ENCODE measurements at regions not wholly inside any gene's neighbourhood (a gene's known extent, or its start where the extent isn't known, plus 50 kb on each side); places are given as distances from the start of the nearest gene placed in this dataset.

GRCh38 chr7:7060828-7061599 is 121.3 kb upstream of the C1GALT1 start:
- 93% methylated on average over 10 of the region's 10 CpGs for WGBS (ENCODE audit: insufficient coverage, low coverage, low lambda C conversion rate, missing lambda C conversion rate)
- H3K27me3 ChIP-seq, result no peaks in the 10 kb centered on the region
- no peak for DNase-seq
- ATAC-seq, result no peak
- H3K27ac ChIP-seq, result no peak overlapping the region
- no peaks in the 10 kb centered on the region for H3K4me1 ChIP-seq
- H3K9me3 ChIP-seq, result no peaks in the 10 kb centered on the region
- H3K4me3 ChIP-seq, result no peak overlapping the region
- intact Hi-C loops (cut with DNase I), result no loop called here
- H3K36me3 ChIP-seq, result no peaks in the 10 kb centered on the region
- TF ChIP-seq POLR2A (IDR thresholded peaks at IDR 0.05), result no peak
- no peak for TF ChIP-seq CTCF (IDR thresholded peaks at IDR 0.05)

GRCh38 chr7:7077945-7078344 is 104.4 kb upstream of the C1GALT1 start:
- Histone ChIP-seq H3K36me3 (no peaks in the 10 kb centered on the region), H3K4me3 (no peak overlapping the region), H3K27ac (no peak overlapping the region), H3K9me3 (no peaks in the 10 kb centered on the region), H3K4me1 (no peaks in the 10 kb centered on the region), H3K27me3 (no peaks in the 10 kb centered on the region)
- 75% methylated on average over 8 of the region's 8 CpGs for WGBS (ENCODE audit: insufficient coverage, low coverage, low lambda C conversion rate, missing lambda C conversion rate)
- DNase-seq, result no peak
- intact Hi-C loops (cut with DNase I), result no loop called here
- TF ChIP-seq CTCF (IDR thresholded peaks at IDR 0.05) (no peak), POLR2A (IDR thresholded peaks at IDR 0.05) (no peak)
- no peak for ATAC-seq

GRCh38 chr7:7080802-7081201 is 101.5 kb upstream of the C1GALT1 start:
- Histone ChIP-seq H3K27ac (no peak overlapping the region), H3K9me3 (no peaks in the 10 kb centered on the region), H3K4me1 (no peaks in the 10 kb centered on the region), H3K4me3 (no peak overlapping the region), H3K27me3 (no peaks in the 10 kb centered on the region), H3K36me3 (no peaks in the 10 kb centered on the region)
- WGBS (ENCODE audit: insufficient coverage, low coverage, low lambda C conversion rate, missing lambda C conversion rate), result 36% methylated on average over 2 of the region's 2 CpGs
- ATAC-seq (no peak), DNase-seq (no peak)
- intact Hi-C loops (cut with DNase I), result no loop called here
- no peak for TF ChIP-seq POLR2A (IDR thresholded peaks at IDR 0.05)
- no peak for TF ChIP-seq CTCF (IDR thresholded peaks at IDR 0.05)

- Histone ChIP-seq H3K4me1 (no peaks in the 10 kb centered on the region), H3K27ac (no peak overlapping the region), H3K9me3 (no peaks in the 10 kb centered on the region), H3K4me3 (no peak overlapping the region), H3K36me3 (no peaks in the 10 kb centered on the region), H3K27me3 (no peaks in the 10 kb centered on the region)
- intact Hi-C loops (cut with DNase I), result no loop called here
- 38% methylated on average over 1 of the region's 1 CpG for WGBS (ENCODE audit: insufficient coverage, low coverage, low lambda C conversion rate, missing lambda C conversion rate)
- no peak for TF ChIP-seq CTCF (IDR thresholded peaks at IDR 0.05)
- TF ChIP-seq POLR2A (IDR thresholded peaks at IDR 0.05), result no peak
- DNase-seq (no peak), ATAC-seq (no peak)
Observed at GRCh38 chr7:7090460-7090859, 91.9 kb upstream of the C1GALT1 start.

Data from right lobe of liver (tissue), 6 donors.